OCI-LY3 (cell line): ENCODE measurements at regions not wholly inside any gene's neighbourhood (a gene's known extent, or its start where the extent isn't known, plus 50 kb on each side); places are given as distances from the start of the nearest gene placed in this dataset.
"Not testable (repeated sequence)": the region's sequence is repeated elsewhere in the genome, so short reads cannot be mapped to it uniquely, and the experiment has no call there.

Experiments used
- H2AFZ ChIP-seq: fragments of 200-600, 300-600 bp; shearing (Covaris generic); 2 replicates; pipeline ENCODE4 v1.6.0; 2014; ENCODE audit warnings: antibody characterized with exemption, low read depth, low read length
- H3K27ac ChIP-seq: fragments of 200-600, 300-600 bp; sonication (generic); 2 replicates; pipeline ENCODE4 v1.5.1; 2014; ENCODE audit warnings: mild to moderate bottlenecking, low read length, moderate library complexity, mixed read lengths
- H3K27me3 ChIP-seq: fragments of 200-600, 300-600 bp; sonication (generic); 2 replicates; pipeline ENCODE4 v1.6.1; 2014; ENCODE audit warnings: low read depth, low read length, mixed read lengths
- H3K36me3 ChIP-seq: fragments of 200-600, 300-600 bp; sonication (generic); replicated peaks from 2 replicates; pipeline ENCODE3; 2014; ENCODE audit warnings: low read depth, low read length, mixed read lengths
- H3K4me1 ChIP-seq: fragments of 300-600, 200-600 bp; sonication (generic); 2 replicates; pipeline ENCODE4 v1.6.1; 2014; ENCODE audit warnings: low read length, mixed read lengths
- H3K4me2 ChIP-seq: fragments of 200-600, 300-600 bp; sonication (generic); 2 replicates; pipeline ENCODE4 v1.6.1; 2014; ENCODE audit warnings: low read length, mixed read lengths
- H3K4me3 ChIP-seq: fragments of 300-600, 200-600 bp; sonication (generic); 2 replicates; pipeline ENCODE4 v1.5.1; 2014; ENCODE audit warnings: antibody characterized with exemption, mild to moderate bottlenecking, low read length, moderate library complexity
- H3K79me2 ChIP-seq: fragments of 300-600, 200-600 bp; shearing (Covaris generic); 2 replicates; pipeline ENCODE4 v1.6.1; 2014; ENCODE audit warnings: mild to moderate bottlenecking, low read length, mixed read lengths
- H3K9ac ChIP-seq: fragments of 300-600, 200-600 bp; shearing (Covaris generic); 2 replicates; pipeline ENCODE4 v1.6.0; 2014; ENCODE audit warnings: mild to moderate bottlenecking, low read length, moderate library complexity
- H3K9me3 ChIP-seq: fragments of 200-600, 300-600 bp; shearing (Covaris generic); 2 replicates; pipeline ENCODE4 v1.6.1; 2014; ENCODE audit warnings: low read length, mixed read lengths; ENCODE audit not compliant: insufficient read depth
- H4K20me1 ChIP-seq: fragments of 200-600, 300-600 bp; sonication (generic); 2 replicates; pipeline ENCODE4 v1.6.1; 2016; ENCODE audit warnings: low read length, mixed read lengths; ENCODE audit not compliant: insufficient read depth
- CTCF ChIP-seq: fragments of 200-600, 300-600 bp; sonication (generic); IDR thresholded peaks from 2 replicates; pipeline ENCODE4 v1.5.1; 2014; ENCODE audit warnings: antibody characterized with exemption, low read length, low read depth
- EZH2phosphoT487 ChIP-seq: fragments of 200-600 bp; shearing (Covaris generic); IDR thresholded peaks from 2 replicates; pipeline ENCODE4 v1.6.1; 2018; ENCODE audit warnings: antibody characterized with exemption, mixed run types, low read depth

DNA sequence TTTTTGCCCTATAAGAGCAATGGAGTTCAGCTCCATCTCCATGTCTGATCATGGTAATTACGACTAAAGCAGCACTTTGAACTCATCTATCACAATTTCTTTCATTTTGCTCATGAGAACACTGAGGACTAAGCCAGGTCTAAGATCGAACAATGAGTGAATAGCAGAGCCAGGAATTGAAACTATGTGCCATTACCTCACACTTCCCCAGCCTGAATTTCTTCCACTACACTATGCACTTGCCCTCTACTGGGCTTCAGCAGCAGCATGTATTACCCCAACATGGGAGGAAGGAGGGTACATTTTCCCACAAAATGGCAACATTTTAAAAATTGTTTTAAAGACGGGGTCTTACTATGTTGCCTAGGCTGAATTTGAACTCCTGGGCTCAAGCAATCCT, 274.7 kb upstream of the FGF13 start:
- Histone ChIP-seq H3K4me2 (no peak overlapping the region), H4K20me1 (no peaks in the 10 kb centered on the region), H2AFZ (no peak overlapping the region), H3K4me3 (no peak overlapping the region), H3K9me3 (no peaks in the 10 kb centered on the region), H3K79me2 (no peaks in the 10 kb centered on the region), H3K4me1 (no peaks in the 10 kb centered on the region), H3K36me3 (no peaks in the 10 kb centered on the region), H3K27ac (no peak overlapping the region), H3K27me3 (no peaks in the 10 kb centered on the region), H3K9ac (no peak overlapping the region)
- no peak for TF ChIP-seq EZH2phosphoT487
- TF ChIP-seq CTCF: no peak

- no peaks in the 10 kb centered on the region for H3K4me1 ChIP-seq
- H3K4me3 ChIP-seq: no peak overlapping the region
- no peak overlapping the region for H3K4me2 ChIP-seq
- no peaks in the 10 kb centered on the region for H4K20me1 ChIP-seq
- TF ChIP-seq EZH2phosphoT487 (no peak), CTCF (no peak)
- no peaks in the 10 kb centered on the region for H3K79me2 ChIP-seq
- no peaks in the 10 kb centered on the region for H3K36me3 ChIP-seq
- H2AFZ ChIP-seq: no peak overlapping the region
- no peaks in the 10 kb centered on the region for H3K27me3 ChIP-seq
- H3K9ac ChIP-seq: no peak overlapping the region
- H3K27ac ChIP-seq: no peak overlapping the region
- H3K9me3 ChIP-seq: no peaks in the 10 kb centered on the region
Measured at GRCh38 chrX:138982365-138982764, 270.8 kb upstream of the FGF13 start.

DNA sequence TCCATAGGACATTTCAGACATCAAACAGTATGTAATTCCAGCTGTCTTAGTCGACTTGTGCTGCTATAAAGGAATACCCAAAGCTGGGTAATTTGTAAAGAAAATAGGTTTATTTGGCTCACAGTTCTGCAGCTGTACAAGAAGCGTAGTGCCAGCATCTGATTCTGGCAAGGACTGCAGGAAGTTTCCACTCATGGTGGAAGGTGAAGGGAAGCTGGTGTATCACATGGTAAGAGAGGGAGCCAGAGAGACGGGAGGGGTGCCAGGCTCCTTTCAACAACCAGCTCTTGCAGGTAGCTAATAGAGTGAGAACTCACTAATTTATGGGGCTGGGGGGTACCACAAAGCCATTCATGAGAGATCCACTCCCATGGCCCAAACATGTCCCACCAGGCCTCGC, 253.0 kb upstream of the FGF13 start:
- TF ChIP-seq EZH2phosphoT487 (no peak), CTCF (no peak)
- H3K79me2 ChIP-seq: no peaks in the 10 kb centered on the region
- H2AFZ ChIP-seq: no peak overlapping the region
- no peaks in the 10 kb centered on the region for H3K27me3 ChIP-seq
- H3K4me3 ChIP-seq: no peak overlapping the region
- H3K27ac ChIP-seq: no peak overlapping the region
- H3K9ac ChIP-seq: no peak overlapping the region
- no peaks in the 10 kb centered on the region for H3K4me1 ChIP-seq
- H3K36me3 ChIP-seq: no peaks in the 10 kb centered on the region
- no peaks in the 10 kb centered on the region for H3K9me3 ChIP-seq
- no peak overlapping the region for H3K4me2 ChIP-seq
- H4K20me1 ChIP-seq: no peaks in the 10 kb centered on the region

DNA sequence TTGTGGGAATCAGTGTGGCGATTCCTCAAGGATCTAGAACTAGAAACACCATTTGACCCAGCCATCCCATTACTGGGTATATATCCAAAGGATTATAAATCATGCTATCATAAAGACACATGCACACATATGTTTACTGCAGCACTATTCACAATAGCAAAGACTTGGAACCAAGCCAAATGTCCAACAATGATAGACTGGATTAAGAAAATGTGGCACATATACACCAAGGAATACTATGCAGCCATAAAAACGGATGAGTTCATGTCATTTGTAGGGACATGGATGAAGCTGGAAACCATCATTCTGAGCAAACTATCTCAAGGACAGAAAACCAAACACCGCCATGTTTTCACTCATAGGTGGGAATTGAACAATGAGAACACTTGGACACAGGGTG, 250.9 kb upstream of the FGF13 start:
- H3K79me2 ChIP-seq, H4K20me1 ChIP-seq, H3K4me1 ChIP-seq, H3K36me3 ChIP-seq, H3K9me3 ChIP-seq, H3K4me3 ChIP-seq, H3K4me2 ChIP-seq, H3K27ac ChIP-seq, H3K27me3 ChIP-seq, H3K9ac ChIP-seq, H2AFZ ChIP-seq: not testable (repeated sequence)

- H3K27me3 ChIP-seq: no peaks in the 10 kb centered on the region
- H3K4me2 ChIP-seq: no peak overlapping the region
- no peak overlapping the region for H3K27ac ChIP-seq
- TF ChIP-seq EZH2phosphoT487 (no peak), CTCF (no peak)
- no peak overlapping the region for H3K9ac ChIP-seq
- no peak overlapping the region for H2AFZ ChIP-seq
- H3K9me3 ChIP-seq: no peaks in the 10 kb centered on the region
- H3K36me3 ChIP-seq: no peaks in the 10 kb centered on the region
- no peaks in the 10 kb centered on the region for H4K20me1 ChIP-seq
- no peak overlapping the region for H3K4me3 ChIP-seq
- no peaks in the 10 kb centered on the region for H3K79me2 ChIP-seq
- no peaks in the 10 kb centered on the region for H3K4me1 ChIP-seq
Measured at GRCh38 chrX:138954976-138955375, 243.5 kb upstream of the FGF13 start.
